GM12878 (cell line): ENCODE measurements at regions not wholly inside any gene's neighbourhood (a gene's known extent, or its start where the extent isn't known, plus 50 kb on each side); places are given as distances from the start of the nearest gene placed in this dataset.

ENCODE experiments used
- ATAC-seq: fragments of 200-7000 bp; cut with Tn5 transposase; 3 replicates; pipeline ENCODE4 v1.9.1; 2020; ENCODE audit warnings: mild to moderate bottlenecking, moderate library complexity
- BruUV-seq: library from RNA; stranded (reverse); fragments of 400-500 nt; replicated peaks from 2 replicates; lab custom pipeline; 2021; lab: Mats Ljungman, UMichigan
- CTCF ChIA-PET: fragments of 300-600 bp; sonication (Branson Sonifier 250); formaldehyde crosslinking; extraction: SDS; loops from one replicate; lab custom pipeline; 2021; ENCODE audit warnings: inconsistent platforms; lab: Yijun Ruan, JAX
- POLR2A ChIA-PET: fragments of 350-600 bp; formaldehyde crosslinking; extraction: SDS; loops from one replicate; lab custom pipeline; 2021; ENCODE audit warnings: inconsistent platforms; lab: Charles Lee
- RAD21 ChIA-PET: fragments of 300-600 bp; sonication (Branson Sonifier 250); formaldehyde crosslinking; loops from one replicate; lab custom pipeline; 2023; ENCODE audit warnings: antibody characterized with exemption; ENCODE audit not compliant: unreplicated experiment; lab: Charles Lee
- SMC1A ChIA-PET: fragments of 300-600 bp; sonication (Branson Sonifier 250); formaldehyde crosslinking; loops from one replicate; lab custom pipeline; 2023; ENCODE audit not compliant: unreplicated experiment, uncharacterized antibody; lab: Charles Lee
- DNase-seq: peaks from one replicate; pipeline ENCODE4 v3.0.0-alpha.2; 2011; ENCODE audit warnings: low read depth, low spot score
- FAIRE-seq: peaks from 3 replicates; lab custom pipeline; 2011; peaks lifted over from hg19 to GRCh38; lab: Jason Lieb, UNC
- H2AFZ ChIP-seq: 2 replicates; pipeline ENCODE4 v1.6.0; 2011; ENCODE audit warnings: low read depth, low read length, control low read depth; ENCODE audit not compliant: control insufficient read depth
- H3K27ac ChIP-seq: 2 replicates; pipeline ENCODE4 v1.5.1; 2011; ENCODE audit warnings: control low read depth; ENCODE audit not compliant: control insufficient read depth, insufficient read depth
- H3K27me3 ChIP-seq, 2 experiments: replicated peaks in 1 of 2; 2 replicates each; pipeline versions ENCODE4 v1.6.0 to v1.6.1; 2011; ENCODE audit warnings: low read length in 1 of 2; ENCODE audit not compliant: control insufficient read depth in 2 of 2, insufficient read depth in 2 of 2
- H3K36me3 ChIP-seq, 2 experiments: 2 replicates each; pipeline ENCODE4 v1.5.1; 2011; ENCODE audit warnings: low read length in 1 of 2; ENCODE audit not compliant: control insufficient read depth in 2 of 2, insufficient read depth in 2 of 2
- H3K4me1 ChIP-seq: 2 replicates; pipeline ENCODE4 v1.6.1; 2011; ENCODE audit warnings: mild to moderate bottlenecking, low read length, moderate library complexity, mixed read lengths; ENCODE audit not compliant: control insufficient read depth, insufficient read depth
- H3K4me2 ChIP-seq: 2 replicates; pipeline ENCODE4 v1.6.0; 2011; ENCODE audit warnings: control low read depth; ENCODE audit not compliant: control insufficient read depth, insufficient read depth
- H3K4me3 ChIP-seq: fragments of 200-600 bp; sonication (generic); 2 replicates; pipeline ENCODE4 v1.5.1; 2016
- H3K79me2 ChIP-seq: 2 replicates; pipeline ENCODE4 v1.6.0; 2011; ENCODE audit warnings: low read length; ENCODE audit not compliant: control insufficient read depth, insufficient read depth
- H3K9ac ChIP-seq: 2 replicates; pipeline ENCODE4 v1.8.0; 2011; ENCODE audit warnings: low read length, control low read depth, mixed read lengths; ENCODE audit not compliant: control insufficient read depth, insufficient read depth
- H3K9me3 ChIP-seq: replicated peaks from 3 replicates; pipeline ENCODE4 v1.5.1; 2011; ENCODE audit warnings: mild to moderate bottlenecking, low read length; ENCODE audit not compliant: control insufficient read depth, insufficient read depth
- H4K20me1 ChIP-seq: 2 replicates; pipeline ENCODE4 v1.6.0; 2011; ENCODE audit not compliant: control insufficient read depth, insufficient read depth
- BHLHE40 ChIP-seq, 2 experiments: fragments of 450-650 bp in 1 of 2; IDR thresholded peaks; 2 replicates each; pipeline ENCODE4 v1.6.1; 2011 to 2017; ENCODE audit warnings: low read depth in 2 of 2, borderline replicate concordance in 1 of 2, improper control_type of control experiment in 1 of 2, low read length in 1 of 2, mild to moderate bottlenecking in 1 of 2
- DPF2 ChIP-seq: fragments of 450-650 bp; IDR thresholded peaks from 2 replicates; pipeline ENCODE4 v1.6.1; 2017; ENCODE audit warnings: mild to moderate bottlenecking
- HSF1 ChIP-seq: fragments of 150-350 bp; IDR thresholded peaks from 2 replicates; pipeline ENCODE4 v1.6.1; 2014; ENCODE audit warnings: mild to moderate bottlenecking, low read depth, low read length
- MTA3 ChIP-seq: IDR thresholded peaks from 2 replicates; pipeline ENCODE4 v1.6.1; 2012; ENCODE audit warnings: low read length, inconsistent platforms, borderline replicate concordance
- RUNX3 ChIP-seq: IDR thresholded peaks from 2 replicates; pipeline ENCODE4 v1.6.1; 2012; ENCODE audit warnings: low read length, inconsistent platforms
- WGBS: methylation state at CpG from one replicate; pipeline ENCODE4 v1.1.6; 2016; ENCODE audit warnings: low lambda C conversion rate; ENCODE audit not compliant: insufficient replicate concordance, insufficient coverage; ENCODE audit errors: missing lambda C conversion rate; 5-methylcytosine and 5-hydroxymethylcytosine counted together
- in situ Hi-C: fragments of 300-500 bp; cut with MboI; formaldehyde crosslinking; loops from 9 replicates; pipeline ENCODE4 v1.14.3; 2018; ENCODE audit warnings: mixed read lengths
- intact Hi-C: fragments of 100-400 bp; cut with micrococcal nuclease; formaldehyde crosslinking; loops from one replicate; pipeline ENCODE4 v1.14.2; 2022; ENCODE audit not compliant: unreplicated experiment

DNA sequence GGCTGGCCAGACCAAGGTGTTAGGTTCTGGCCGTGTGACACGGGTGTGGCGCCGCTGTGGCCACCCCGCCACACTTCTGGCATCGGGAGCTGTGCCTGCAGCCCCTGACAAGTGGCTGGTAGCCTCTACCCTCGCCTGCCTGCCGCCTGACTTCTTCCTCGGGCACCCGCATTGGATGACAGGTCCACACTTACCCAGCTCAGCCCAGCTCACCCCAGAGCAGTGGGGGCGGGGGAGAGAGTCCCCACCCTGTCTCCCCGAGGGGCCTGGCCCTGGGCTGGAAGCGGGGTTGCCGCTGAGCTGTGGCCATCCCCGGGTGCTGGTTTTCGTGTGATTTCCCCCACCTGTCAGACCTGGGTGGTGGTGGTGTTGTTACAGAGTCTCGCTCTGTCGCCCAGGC is 53.9 kb upstream of the ACSF3 start:
- H3K36me3 ChIP-seq: no peaks in the 10 kb centered on the region
- H3K79me2 ChIP-seq: no peaks in the 10 kb centered on the region
- ATAC-seq: peak; percentile 80
- peak overlapping the region; percentile 47 for H2AFZ ChIP-seq
- H3K9ac ChIP-seq: no peak overlapping the region
- ChIA-PET SMC1A (interaction anchor here (0.7 to 1.7 kb wide), 4 partner anchors 13 to 55 kb away, joined by 3 to 4 read pairs (median 4); no protein-coding TSS in a partner anchor), CTCF (interaction anchor here (1.1 to 1.4 kb wide), 2 partner anchors 53 to 71 kb away, joined by 3 to 4 read pairs; no protein-coding TSS in a partner anchor), POLR2A (interaction anchor here (0.9 to 1.3 kb wide), 3 partner anchors 20 to 61 kb away, joined by 3 to 6 read pairs (median 4); no protein-coding TSS in a partner anchor), RAD21 (interaction anchor here (0.9 to 1.5 kb wide), 2 partner anchors 21 to 74 kb away, joined by 5 to 6 read pairs; no protein-coding TSS in a partner anchor)
- no peaks in the 10 kb centered on the region for H3K9me3 ChIP-seq
- peak; percentile 37; the same call in 1 of the 2 replicates for TF ChIP-seq DPF2
- no peak for TF ChIP-seq HSF1
- peak; percentile 7 to 15; a peak in 1 of 4 replicates for TF ChIP-seq BHLHE40 (IDR thresholded peaks at IDR 0.05; ENCODE audit: borderline replicate concordance in 1 of 2, low read depth in 2 of 2, low read length in 1 of 2)
- intact Hi-C loops (no loop called here), in situ Hi-C loops (no loop called here)
- no peak for FAIRE-seq
- no peaks in the 10 kb centered on the region for H4K20me1 ChIP-seq
- H3K4me2 ChIP-seq: peak overlapping the region; percentile 82
- no peak for DNase-seq
- 24% methylated on average over 14 of the region's 18 CpGs for WGBS
- H3K4me3 ChIP-seq: no peak overlapping the region
- no peaks in the 10 kb centered on the region; a peak in 3 of 4 replicates for H3K27me3 ChIP-seq
- no peak overlapping the region for H3K27ac ChIP-seq
- H3K4me1 ChIP-seq: peaks cover 21% of the 10 kb centered on the region
- BruUV-seq: no TSS peak

- ChIA-PET SMC1A (interaction anchor here (0.7 to 1.7 kb wide), 4 partner anchors 13 to 56 kb away, joined by 3 to 4 read pairs (median 4); no protein-coding TSS in a partner anchor), POLR2A (interaction anchor here (0.9 to 1.3 kb wide), 3 partner anchors 19 to 62 kb away, joined by 3 to 6 read pairs (median 4); no protein-coding TSS in a partner anchor), RAD21 (interaction anchor here (0.9 to 1.5 kb wide), 3 partner anchors 20 to 74 kb away, joined by 3 to 6 read pairs (median 5); no protein-coding TSS in a partner anchor), CTCF (interaction anchor here (0.5 to 1.4 kb wide), 3 partner anchors 19 to 72 kb away, joined by 3 to 4 read pairs (median 3); no protein-coding TSS in a partner anchor)
- no peaks in the 10 kb centered on the region for H4K20me1 ChIP-seq
- H3K9me3 ChIP-seq: no peaks in the 10 kb centered on the region
- H3K9ac ChIP-seq: no peak overlapping the region
- H3K79me2 ChIP-seq: no peaks in the 10 kb centered on the region
- in situ Hi-C loops (no loop called here), intact Hi-C loops (no loop called here)
- DNase-seq (no peak), FAIRE-seq (no peak), ATAC-seq (no peak; the same call in 2 of the 3 replicates)
- H2AFZ ChIP-seq: no peak overlapping the region
- TF ChIP-seq MTA3: no peak
- TF ChIP-seq RUNX3: 0 out of 2 replicates have a peak, but pooled peaks have one; percentile 0
- no TSS peak for BruUV-seq
- H3K4me2 ChIP-seq: no peak overlapping the region
- H3K36me3 ChIP-seq: no peaks in the 10 kb centered on the region
- H3K4me1 ChIP-seq: peaks cover 21% of the 10 kb centered on the region
- WGBS: 62% methylated on average over 6 of the region's 8 CpGs
- H3K27me3 ChIP-seq: no peaks in the 10 kb centered on the region; a peak in 3 of 4 replicates
- no peak overlapping the region for H3K4me3 ChIP-seq
- H3K27ac ChIP-seq: no peak overlapping the region
These were observed 53.3 kb upstream of the ACSF3 start for GRCh38 chr16:89040391-89040790.
